Stimulated activated CD8-positive, alpha-beta memory T cell treated with anti-CD3 and anti-CD28 coated beads, Interleukin-7, amount 100 ng/mL, for 4 hours (primary cell): ENCODE measurements at regions not wholly inside any gene's neighbourhood (a gene's known extent, or its start where the extent isn't known, plus 50 kb on each side); places are given as distances from the start of the nearest gene placed in this dataset.
A peak's percentile ranks its signal among the peaks of the same experiment; 100 is the strongest.

ENCODE experiments used
- DNase-seq, 2 donors: peaks; one replicate each; pipeline ENCODE4 v3.0.0-alpha.2; 2020; ENCODE audit warnings: low read depth in 2 of 2

DNA sequence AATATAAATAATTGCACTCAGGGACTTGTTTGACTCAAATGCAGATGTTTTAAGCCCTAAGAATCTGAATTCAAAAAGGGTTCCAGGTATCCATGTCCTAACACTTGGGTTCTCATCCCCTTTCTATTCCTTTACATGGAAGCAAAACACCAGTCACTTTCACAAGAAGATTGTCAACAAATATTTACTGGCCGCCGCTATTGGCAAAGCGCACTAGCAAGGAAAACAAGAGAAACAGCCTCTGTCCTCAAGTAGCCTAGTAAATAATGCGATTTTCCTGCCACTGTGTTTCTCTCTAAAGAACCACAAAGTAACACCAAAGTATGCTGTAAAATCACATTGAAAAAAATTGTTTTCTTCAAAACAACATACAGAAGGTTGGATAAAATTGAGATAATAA lies 66.7 kb upstream of the EZH2 start:
- DNase-seq: no peak

DNA sequence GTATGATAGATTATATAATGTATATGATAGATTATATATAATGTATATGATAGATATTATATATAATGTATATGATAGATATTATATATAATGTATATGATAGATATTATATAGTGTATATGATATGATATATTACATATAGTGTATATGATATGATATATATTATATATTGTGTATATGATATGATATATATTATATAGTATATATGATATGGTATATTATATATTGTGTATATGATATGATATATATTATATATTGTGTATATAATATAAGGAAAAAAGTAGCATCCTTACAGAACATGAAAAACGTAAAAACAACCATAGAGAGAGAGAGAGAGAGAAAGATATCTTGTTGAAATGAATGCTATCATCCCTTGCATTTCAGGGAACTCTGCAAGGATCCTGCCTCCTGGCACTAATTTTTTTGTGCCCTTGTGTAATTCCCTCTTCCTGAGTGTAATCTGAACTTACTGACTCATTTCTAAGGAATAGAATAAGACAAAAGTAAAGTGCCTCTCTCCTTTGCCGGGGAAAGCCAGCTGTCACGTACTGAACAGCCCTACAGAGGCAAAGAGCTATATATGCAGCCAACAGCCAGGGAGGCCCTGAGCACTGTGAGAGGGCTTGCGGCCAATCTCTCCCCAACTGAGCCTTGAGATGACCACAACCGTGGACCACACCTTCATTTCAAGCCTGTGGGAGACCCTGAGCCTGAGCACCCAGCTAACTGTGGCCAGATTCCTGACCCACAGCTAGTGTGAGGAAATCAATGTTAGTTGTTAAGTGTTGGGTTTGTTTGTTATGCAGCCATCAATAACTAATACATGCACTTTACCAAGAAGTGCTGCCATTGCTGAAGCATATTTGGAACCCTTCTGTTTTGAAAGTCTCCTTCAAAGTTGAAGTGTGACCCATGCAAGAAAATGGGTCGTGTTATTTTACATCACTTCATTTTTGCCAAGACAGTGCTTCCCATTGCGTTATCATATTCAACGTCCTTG lies 61.1 kb upstream of the EZH2 start:
- no peak for DNase-seq

DNA sequence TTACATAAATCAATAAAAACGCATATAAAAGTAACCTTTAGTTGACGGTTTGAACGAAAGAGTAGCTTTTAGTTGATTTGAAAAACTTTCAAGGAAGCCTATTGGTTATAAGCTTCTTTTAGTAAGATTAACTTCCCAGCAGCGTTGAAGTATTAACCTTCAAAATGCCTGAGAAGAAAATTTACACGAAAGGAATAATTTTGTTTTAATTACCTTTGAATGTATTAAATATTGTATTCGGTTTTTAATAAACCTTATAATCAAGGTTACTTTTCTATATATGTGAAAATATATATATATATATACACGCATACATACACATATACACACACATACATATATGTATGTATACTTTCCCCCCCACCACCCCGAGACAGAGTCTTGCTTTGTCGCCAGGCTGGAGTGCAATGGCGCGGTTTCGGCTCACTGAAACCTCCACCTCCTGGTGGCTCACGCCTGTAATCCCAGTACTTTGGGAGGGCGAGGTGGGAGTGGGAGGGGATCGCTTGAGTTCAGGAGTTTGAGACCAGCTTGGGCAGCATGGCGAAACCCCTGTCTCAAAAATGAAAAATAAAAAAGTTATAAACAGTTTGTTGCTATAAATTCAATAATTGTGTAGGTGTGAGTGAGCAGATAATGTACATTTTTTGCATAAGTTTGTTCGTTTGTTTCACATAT lies 57.6 kb upstream of the EZH2 start:
- peak; percentile 41 to 47 for DNase-seq

DNA sequence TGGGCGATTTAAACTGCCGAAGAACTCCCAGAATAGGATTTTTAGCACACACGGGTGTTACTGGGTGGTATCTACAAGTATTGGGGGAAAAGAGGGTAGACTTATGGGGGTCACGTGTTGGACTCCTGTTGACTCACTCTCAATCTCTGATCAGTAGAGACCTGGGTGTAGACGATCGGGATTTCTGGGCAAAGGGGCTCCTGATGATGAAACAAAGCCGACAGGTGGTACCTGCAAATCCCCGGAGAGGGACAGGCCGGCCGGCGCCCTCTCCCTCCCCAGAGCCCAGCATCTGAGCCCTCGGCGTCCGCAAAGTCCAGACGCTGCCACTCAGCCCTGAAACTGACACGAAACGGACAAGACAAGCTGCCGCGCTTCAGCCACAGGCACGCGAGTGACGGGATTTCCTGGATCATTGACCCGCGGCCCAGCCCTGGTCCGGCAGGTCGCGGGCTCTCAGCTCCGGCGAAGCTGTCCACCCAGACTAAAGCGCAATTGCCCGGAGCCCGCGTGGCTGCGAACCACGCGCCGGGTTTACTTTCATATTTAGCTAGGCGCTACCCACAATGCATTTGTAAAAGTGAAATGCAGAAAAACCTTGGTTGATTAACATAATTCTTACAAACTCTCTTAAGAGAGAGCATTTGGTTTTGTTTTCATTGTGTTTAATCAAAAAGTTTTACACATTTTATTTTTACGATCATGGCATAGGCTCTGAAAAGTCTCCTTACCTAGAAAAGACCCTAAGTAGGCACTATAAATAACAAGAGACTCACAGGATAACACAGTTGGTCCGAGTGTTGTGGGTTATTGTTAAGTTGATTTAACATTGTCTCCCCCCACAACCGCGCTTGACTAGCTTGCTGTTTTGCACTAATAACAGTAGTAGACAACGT lies 56.9 kb upstream of the EZH2 start:
- peak; percentile 59 to 67 for DNase-seq

DNA sequence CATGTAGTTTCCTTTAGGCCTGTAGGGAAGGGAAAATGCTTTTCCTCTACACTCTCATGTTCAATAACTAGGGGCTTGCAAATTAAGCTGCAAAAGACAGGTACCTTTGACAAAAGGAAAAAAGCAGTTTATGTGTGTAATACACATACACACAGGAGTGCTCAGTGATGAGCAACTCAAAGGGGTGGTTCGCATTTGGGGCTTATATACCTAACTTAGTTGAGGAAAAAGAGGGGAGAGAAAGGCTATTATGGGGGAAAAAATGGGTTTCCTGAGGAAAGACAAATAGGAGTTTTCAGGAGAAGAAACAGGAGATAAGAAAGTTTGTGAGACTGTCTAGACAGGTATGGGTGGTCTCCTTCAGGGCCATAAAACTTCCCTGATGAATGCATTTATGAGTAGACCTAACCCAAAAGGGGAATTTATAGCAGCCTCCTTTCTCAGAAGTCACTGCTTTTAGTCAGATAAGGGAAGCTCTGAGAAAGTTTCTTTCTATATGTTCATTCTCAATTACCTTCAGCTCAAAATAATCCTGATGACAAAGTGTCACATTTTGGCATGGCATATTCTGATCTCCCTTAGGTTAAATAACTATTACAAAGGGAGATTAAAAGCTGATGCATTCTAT lies 55.2 kb upstream of the EZH2 start:
- DNase-seq: no peak

DNA sequence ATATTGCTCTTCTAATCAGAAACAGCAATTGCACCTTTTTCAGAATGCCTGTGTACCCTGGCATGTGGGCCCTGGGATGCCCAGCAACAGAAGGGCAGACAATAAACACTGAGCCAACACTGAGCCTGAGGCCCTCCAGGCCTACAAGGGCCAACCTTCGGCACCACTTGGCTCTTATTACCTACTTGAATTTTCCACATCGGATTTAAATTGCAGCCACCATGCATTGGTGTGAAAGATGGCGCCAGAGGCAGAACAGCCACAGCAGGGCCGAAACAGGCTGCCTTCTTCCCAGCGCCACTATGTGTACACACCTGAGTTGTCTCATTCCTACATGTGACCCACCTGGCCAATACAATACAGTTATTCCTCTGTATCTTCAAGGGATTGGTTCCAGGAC lies 51.4 kb upstream of the EZH2 start:
- DNase-seq: no peak
